C4-2B (cell line): ENCODE measurements at regions not wholly inside any gene's neighbourhood (a gene's known extent, or its start where the extent isn't known, plus 50 kb on each side); places are given as distances from the start of the nearest gene placed in this dataset.

Source experiments
- CTCF ChIP-seq: fragments of 450-650 bp; conservative IDR thresholded peaks from 2 replicates; pipeline ENCODE4 v1.5.1; 2017; ENCODE audit warnings: mild to moderate bottlenecking
- ZFX ChIP-seq: fragments of 450-650 bp; IDR thresholded peaks from 2 replicates; pipeline ENCODE4 v1.6.1; 2017

GRCh38 chr21:32197896-32198295 lies 81.0 kb downstream of the MIS18A start:
- TF ChIP-seq CTCF (no peak), ZFX (no peak)
